ENCODE measurements at regions not wholly inside any gene's neighbourhood (a gene's known extent, or its start where the extent isn't known, plus 50 kb on each side); places are given as distances from the start of the nearest gene placed in this dataset.

GRCh38 chr5:175216991-175217390, 227.0 kb downstream of the DRD1 start:
- ChIA-PET POLR2A (no interaction called here), CTCF (no interaction called here)
- Histone ChIP-seq H3K27ac (ENCODE audit: insufficient read depth in 1 of 2, low read depth in 1 of 2, low read length in 2 of 2, poor library complexity in 1 of 2, severe bottlenecking in 2 of 2) (no peak overlapping the region), H3K36me3 (ENCODE audit: control insufficient read depth in 4 of 4, insufficient read depth in 4 of 4, low read length in 3 of 4) (no peaks in the 10 kb centered on the region), H3K4me1 (ENCODE audit: control extremely low read depth in 1 of 4, control insufficient read depth in 4 of 4, insufficient read depth in 4 of 4, low read length in 3 of 4) (no peaks in the 10 kb centered on the region), H3K9me3 (ENCODE audit: control extremely low read depth in 1 of 5, control insufficient read depth in 4 of 5, insufficient read depth in 2 of 5, low read depth in 1 of 5, low read length in 4 of 5) (no peaks in the 10 kb centered on the region), H3K27me3 (replicated peaks in 2 of 5; ENCODE audit: control insufficient read depth in 4 of 5, insufficient read depth in 5 of 5, low read length in 4 of 5) (peaks cover 0 to 7% (median 0%) of the 10 kb centered on the region in 5 experiments), H3K4me3 (ENCODE audit: control insufficient read depth in 1 of 7, extremely low read depth in 1 of 7, insufficient read depth in 4 of 7, low read depth in 2 of 7, low read length in 6 of 7) (no peak overlapping the region)
- no peak for DNase-seq
- WGBS (ENCODE audit: insufficient coverage), result 100% methylated on average over 5 of the region's 6 CpGs

- Histone ChIP-seq H3K9me3 (ENCODE audit: control extremely low read depth in 1 of 5, control insufficient read depth in 4 of 5, insufficient read depth in 2 of 5, low read depth in 1 of 5, low read length in 4 of 5) (no peaks in the 10 kb centered on the region), H3K27ac (ENCODE audit: insufficient read depth in 1 of 2, low read depth in 1 of 2, low read length in 2 of 2, poor library complexity in 1 of 2, severe bottlenecking in 2 of 2) (no peak overlapping the region), H3K4me1 (ENCODE audit: control extremely low read depth in 1 of 4, control insufficient read depth in 4 of 4, insufficient read depth in 4 of 4, low read length in 3 of 4) (no peaks in the 10 kb centered on the region), H3K36me3 (ENCODE audit: control insufficient read depth in 4 of 4, insufficient read depth in 4 of 4, low read length in 3 of 4) (no peaks in the 10 kb centered on the region), H3K27me3 (replicated peaks in 2 of 5; ENCODE audit: control insufficient read depth in 4 of 5, insufficient read depth in 5 of 5, low read length in 4 of 5) (peaks cover 0 to 7% (median 0%) of the 10 kb centered on the region in 5 experiments), H3K4me3 (ENCODE audit: control insufficient read depth in 1 of 7, extremely low read depth in 1 of 7, insufficient read depth in 4 of 7, low read depth in 2 of 7, low read length in 6 of 7) (no peak overlapping the region)
- 85% methylated on average over 9 of the region's 11 CpGs for WGBS (ENCODE audit: insufficient coverage)
- ChIA-PET CTCF (no interaction called here), POLR2A (no interaction called here)
- DNase-seq, result no peak
These were observed 228.1 kb downstream of the DRD1 start for GRCh38 chr5:175215906-175216305.

DNA sequence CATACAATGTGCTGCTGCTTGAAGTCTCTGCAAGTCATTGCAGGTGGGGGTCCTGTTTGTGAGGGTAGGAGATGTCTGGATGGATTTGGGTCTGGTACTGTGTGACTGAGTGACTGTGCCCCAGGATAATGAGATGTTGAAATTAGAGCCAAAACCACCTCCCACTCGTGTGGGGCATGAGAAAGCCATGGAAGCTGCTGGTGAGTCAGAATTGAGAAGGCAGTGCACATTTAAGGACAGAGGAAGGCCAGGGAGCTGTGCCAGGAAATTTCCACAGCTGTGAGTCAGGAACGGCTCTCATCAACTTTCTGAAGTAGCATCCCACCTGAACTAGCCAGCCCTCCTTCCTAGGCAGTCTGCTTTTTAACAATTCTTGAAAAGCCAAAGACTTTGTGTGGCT, 229.8 kb downstream of the DRD1 start:
- no peaks in the 10 kb centered on the region for H3K9me3 ChIP-seq (ENCODE audit: control extremely low read depth in 1 of 5, control insufficient read depth in 4 of 5, insufficient read depth in 2 of 5, low read depth in 1 of 5, low read length in 4 of 5)
- no peaks in the 10 kb centered on the region for H3K36me3 ChIP-seq (ENCODE audit: control insufficient read depth in 4 of 4, insufficient read depth in 4 of 4, low read length in 3 of 4)
- no peak overlapping the region for H3K4me3 ChIP-seq (ENCODE audit: control insufficient read depth in 1 of 7, extremely low read depth in 1 of 7, insufficient read depth in 4 of 7, low read depth in 2 of 7, low read length in 6 of 7)
- peaks cover 0 to 7% (median 0%) of the 10 kb centered on the region in 5 experiments for H3K27me3 ChIP-seq (replicated peaks in 2 of 5; ENCODE audit: control insufficient read depth in 4 of 5, insufficient read depth in 5 of 5, low read length in 4 of 5)
- no peak overlapping the region for H3K27ac ChIP-seq (ENCODE audit: insufficient read depth in 1 of 2, low read depth in 1 of 2, low read length in 2 of 2, poor library complexity in 1 of 2, severe bottlenecking in 2 of 2)
- no peaks in the 10 kb centered on the region for H3K4me1 ChIP-seq (ENCODE audit: control extremely low read depth in 1 of 4, control insufficient read depth in 4 of 4, insufficient read depth in 4 of 4, low read length in 3 of 4)
- ChIA-PET CTCF (interaction anchor here (1.0 to 1.7 kb wide), 2 partner anchors 10 to 46 kb away, joined by 3 to 4 read pairs; no protein-coding TSS in a partner anchor), POLR2A (no interaction called here)
- DNase-seq, result no peak
- 88% methylated on average over 2 of the region's 2 CpGs for WGBS (ENCODE audit: insufficient coverage)

DNA sequence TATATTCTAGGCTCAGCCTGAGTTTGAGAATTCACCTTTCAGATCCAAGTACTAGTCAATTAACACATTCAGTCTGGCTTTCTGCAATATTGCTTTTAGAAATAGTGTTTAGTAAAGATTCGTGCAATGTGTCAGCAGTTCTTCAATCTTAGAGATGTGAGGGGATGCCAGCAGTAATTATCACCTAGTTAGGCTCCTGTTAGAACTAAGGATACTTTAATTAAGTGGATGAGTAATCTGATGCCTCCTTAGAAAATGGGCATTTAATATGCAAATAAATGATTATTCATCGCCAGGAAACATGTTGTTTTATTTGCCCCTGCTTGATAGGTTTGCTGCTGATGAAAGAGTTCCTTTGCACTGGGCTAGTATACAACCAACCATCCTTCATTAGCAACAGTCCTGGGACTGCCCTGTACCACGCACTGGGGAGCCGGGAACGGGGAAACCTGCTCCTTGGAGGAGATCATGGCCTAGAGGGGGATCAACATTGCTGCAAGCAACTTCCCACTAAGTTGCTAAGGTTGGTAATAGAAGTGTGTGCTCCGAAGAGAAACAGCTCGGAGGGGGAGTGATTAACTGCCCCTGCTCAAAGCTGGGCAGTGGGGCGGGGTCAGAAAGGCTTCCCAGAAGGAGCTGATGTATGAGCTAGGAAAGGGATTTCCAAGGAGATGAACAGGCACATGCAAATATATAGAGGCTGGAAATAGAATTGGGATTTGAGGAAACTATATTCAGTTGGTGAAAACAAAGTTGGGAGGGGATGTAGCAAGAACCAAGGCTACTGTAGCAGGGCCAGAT, 231.8 kb downstream of the DRD1 start:
- ChIA-PET POLR2A (no interaction called here), CTCF (no interaction called here)
- DNase-seq, result no peak
- no peaks in the 10 kb centered on the region for H3K9me3 ChIP-seq (ENCODE audit: control extremely low read depth in 1 of 5, control insufficient read depth in 4 of 5, insufficient read depth in 2 of 5, low read depth in 1 of 5, low read length in 4 of 5)
- H3K4me3 ChIP-seq (ENCODE audit: control insufficient read depth in 1 of 7, extremely low read depth in 1 of 7, insufficient read depth in 4 of 7, low read depth in 2 of 7, low read length in 6 of 7), result no peak overlapping the region
- H3K4me1 ChIP-seq (ENCODE audit: control extremely low read depth in 1 of 4, control insufficient read depth in 4 of 4, insufficient read depth in 4 of 4, low read length in 3 of 4), result no peaks in the 10 kb centered on the region
- peaks cover 0 to 5% (median 0%) of the 10 kb centered on the region in 5 experiments for H3K27me3 ChIP-seq (replicated peaks in 2 of 5; ENCODE audit: control insufficient read depth in 4 of 5, insufficient read depth in 5 of 5, low read length in 4 of 5)
- no peaks in the 10 kb centered on the region for H3K36me3 ChIP-seq (ENCODE audit: control insufficient read depth in 4 of 4, insufficient read depth in 4 of 4, low read length in 3 of 4)
- WGBS (ENCODE audit: insufficient coverage), result 81% methylated on average over 6 of the region's 8 CpGs
- H3K27ac ChIP-seq (ENCODE audit: insufficient read depth in 1 of 2, low read depth in 1 of 2, low read length in 2 of 2, poor library complexity in 1 of 2, severe bottlenecking in 2 of 2), result no peak overlapping the region

- Histone ChIP-seq H3K4me3 (ENCODE audit: control insufficient read depth in 1 of 7, extremely low read depth in 1 of 7, insufficient read depth in 4 of 7, low read depth in 2 of 7, low read length in 6 of 7) (no peak overlapping the region), H3K27me3 (replicated peaks in 2 of 5; ENCODE audit: control insufficient read depth in 4 of 5, insufficient read depth in 5 of 5, low read length in 4 of 5) (peaks cover 0 to 16% (median 0%) of the 10 kb centered on the region in 5 experiments), H3K27ac (ENCODE audit: insufficient read depth in 1 of 2, low read depth in 1 of 2, low read length in 2 of 2, poor library complexity in 1 of 2, severe bottlenecking in 2 of 2) (no peak overlapping the region), H3K4me1 (ENCODE audit: control extremely low read depth in 1 of 4, control insufficient read depth in 4 of 4, insufficient read depth in 4 of 4, low read length in 3 of 4) (no peaks in the 10 kb centered on the region), H3K9me3 (ENCODE audit: control extremely low read depth in 1 of 5, control insufficient read depth in 4 of 5, insufficient read depth in 2 of 5, low read depth in 1 of 5, low read length in 4 of 5) (no peaks in the 10 kb centered on the region), H3K36me3 (ENCODE audit: control insufficient read depth in 4 of 4, insufficient read depth in 4 of 4, low read length in 3 of 4) (no peaks in the 10 kb centered on the region)
- CTCF ChIA-PET, result interaction anchor here (0.8 kb wide), 1 partner anchor 395 kb away, joined by 3 read pairs; no protein-coding TSS in a partner anchor
- WGBS (ENCODE audit: insufficient coverage), result 80% methylated on average over 8 of the region's 18 CpGs
- no peak for DNase-seq
- POLR2A ChIA-PET, result no interaction called here
These were observed 236.5 kb downstream of the DRD1 start for GRCh38 chr5:175207321-175208040.

- POLR2A ChIA-PET, result no interaction called here
- peaks cover 0 to 16% (median 0%) of the 10 kb centered on the region in 5 experiments for H3K27me3 ChIP-seq (replicated peaks in 2 of 5; ENCODE audit: control insufficient read depth in 4 of 5, insufficient read depth in 5 of 5, low read length in 4 of 5)
- no peaks in the 10 kb centered on the region for H3K36me3 ChIP-seq (ENCODE audit: control insufficient read depth in 4 of 4, insufficient read depth in 4 of 4, low read length in 3 of 4)
- H3K4me3 ChIP-seq (ENCODE audit: control insufficient read depth in 1 of 7, extremely low read depth in 1 of 7, insufficient read depth in 4 of 7, low read depth in 2 of 7, low read length in 6 of 7), result no peak overlapping the region
- CTCF ChIA-PET, result no interaction called here
- no peak overlapping the region for H3K27ac ChIP-seq (ENCODE audit: insufficient read depth in 1 of 2, low read depth in 1 of 2, low read length in 2 of 2, poor library complexity in 1 of 2, severe bottlenecking in 2 of 2)
- no peaks in the 10 kb centered on the region for H3K4me1 ChIP-seq (ENCODE audit: control extremely low read depth in 1 of 4, control insufficient read depth in 4 of 4, insufficient read depth in 4 of 4, low read length in 3 of 4)
- WGBS (ENCODE audit: insufficient coverage), result 73% methylated on average over 4 of the region's 4 CpGs
- no peak for DNase-seq
- no peaks in the 10 kb centered on the region for H3K9me3 ChIP-seq (ENCODE audit: control extremely low read depth in 1 of 5, control insufficient read depth in 4 of 5, insufficient read depth in 2 of 5, low read depth in 1 of 5, low read length in 4 of 5)
These were observed 237.3 kb downstream of the DRD1 start for GRCh38 chr5:175206669-175207068.

- Histone ChIP-seq H3K4me3 (ENCODE audit: control insufficient read depth in 1 of 7, extremely low read depth in 1 of 7, insufficient read depth in 4 of 7, low read depth in 2 of 7, low read length in 6 of 7) (no peak overlapping the region), H3K36me3 (ENCODE audit: control insufficient read depth in 4 of 4, insufficient read depth in 4 of 4, low read length in 3 of 4) (no peaks in the 10 kb centered on the region), H3K4me1 (ENCODE audit: control extremely low read depth in 1 of 4, control insufficient read depth in 4 of 4, insufficient read depth in 4 of 4, low read length in 3 of 4) (no peaks in the 10 kb centered on the region), H3K27me3 (replicated peaks in 2 of 5; ENCODE audit: control insufficient read depth in 4 of 5, insufficient read depth in 5 of 5, low read length in 4 of 5) (peaks cover 0 to 13% (median 0%) of the 10 kb centered on the region in 5 experiments), H3K27ac (ENCODE audit: insufficient read depth in 1 of 2, low read depth in 1 of 2, low read length in 2 of 2, poor library complexity in 1 of 2, severe bottlenecking in 2 of 2) (no peak overlapping the region), H3K9me3 (ENCODE audit: control extremely low read depth in 1 of 5, control insufficient read depth in 4 of 5, insufficient read depth in 2 of 5, low read depth in 1 of 5, low read length in 4 of 5) (no peaks in the 10 kb centered on the region)
- ChIA-PET POLR2A (no interaction called here), CTCF (no interaction called here)
- DNase-seq, result no peak
- 73% methylated on average over 4 of the region's 4 CpGs for WGBS (ENCODE audit: insufficient coverage)
These were observed 241.4 kb downstream of the DRD1 start for GRCh38 chr5:175202463-175203068.
